Neural cell (in vitro differentiated cells): ENCODE measurements at regions not wholly inside any gene's neighbourhood (a gene's known extent, or its start where the extent isn't known, plus 50 kb on each side); places are given as distances from the start of the nearest gene placed in this dataset.

Experiments used
- H2AFZ ChIP-seq: fragments of 200-600, 300-800 bp; sonication (generic), shearing (Covaris generic); 2 replicates; pipeline ENCODE4 v1.6.0; 2014; ENCODE audit warnings: low read depth, mild to moderate bottlenecking, antibody characterized with exemption, low read length, moderate library complexity
- H3F3A ChIP-seq: fragments of 200-600 bp; shearing (Covaris generic); 2 replicates; pipeline ENCODE4 v1.6.1; 2016; ENCODE audit warnings: mild to moderate bottlenecking, moderate library complexity, mixed read lengths, antibody characterized with exemption, low read length; ENCODE audit not compliant: insufficient read depth, poor library complexity, severe bottlenecking
- H3K27ac ChIP-seq: fragments of 200-600, 300-800 bp; sonication (generic), shearing (Covaris generic); 2 replicates; pipeline ENCODE4 v1.5.1; 2014; ENCODE audit warnings: mild to moderate bottlenecking, low read length, moderate library complexity
- H3K27me3 ChIP-seq: fragments of 300-800, 200-600 bp; sonication (generic), shearing (Covaris generic); 2 replicates; pipeline ENCODE4 v1.6.0; 2014; ENCODE audit warnings: mild to moderate bottlenecking, low read depth, low read length, moderate library complexity; ENCODE audit not compliant: insufficient read depth
- H3K36me3 ChIP-seq: fragments of 300-800, 200-600 bp; sonication (generic), shearing (Covaris generic); 2 replicates; pipeline ENCODE4 v1.5.1; 2014; ENCODE audit warnings: mild to moderate bottlenecking, antibody characterized with exemption, low read length, moderate library complexity; ENCODE audit not compliant: insufficient read depth
- H3K4me2 ChIP-seq: fragments of 300-800, 200-600 bp; sonication (generic), shearing (Covaris generic); 2 replicates; pipeline ENCODE4 v1.6.0; 2014; ENCODE audit warnings: mild to moderate bottlenecking, low read length
- H3K4me3 ChIP-seq: fragments of 300-800, 200-600 bp; sonication (generic), shearing (Covaris generic); 2 replicates; pipeline ENCODE4 v1.5.1; 2014; ENCODE audit warnings: mild to moderate bottlenecking, low read length, moderate library complexity
- H3K79me2 ChIP-seq: fragments of 200-600 bp; shearing (Covaris generic); replicated peaks from 2 replicates; pipeline ENCODE4 v1.6.0; 2014; ENCODE audit warnings: mild to moderate bottlenecking, low read length, moderate library complexity; ENCODE audit not compliant: insufficient read depth
- H3K9ac ChIP-seq: fragments of 300-800, 200-600 bp; sonication (generic), shearing (Covaris generic); 2 replicates; pipeline ENCODE4 v1.6.1; 2016; ENCODE audit warnings: mild to moderate bottlenecking, low read length, mixed read lengths
- H3K9me2 ChIP-seq: fragments of 200-600 bp; shearing (Covaris generic); 2 replicates; pipeline ENCODE4 v1.6.1; 2016; ENCODE audit warnings: mild to moderate bottlenecking, low read length, mixed read lengths; ENCODE audit not compliant: insufficient read depth
- H3K9me3 ChIP-seq: fragments of 200-600, 300-800 bp; sonication (generic), shearing (Covaris generic); 2 replicates; pipeline ENCODE4 v1.6.1; 2016; ENCODE audit warnings: mild to moderate bottlenecking, mixed run types, low read length, moderate library complexity, mixed read lengths
- H4K20me1 ChIP-seq: fragments of 200-600 bp; shearing (Covaris generic); 2 replicates; pipeline ENCODE4 v1.6.1; 2016; ENCODE audit warnings: mild to moderate bottlenecking, mixed run types; ENCODE audit not compliant: insufficient read depth
- CTCF ChIP-seq: fragments of 450-650 bp; IDR thresholded peaks from 2 replicates; pipeline ENCODE4 v1.5.1; 2014; ENCODE audit warnings: antibody characterized with exemption, mild to moderate bottlenecking, moderate library complexity; ENCODE audit not compliant: poor library complexity, severe bottlenecking
- EP300 ChIP-seq: fragments of 450-650 bp; conservative IDR thresholded peaks from 2 replicates; pipeline ENCODE4 v1.6.1; 2014; ENCODE audit warnings: antibody characterized with exemption, mild to moderate bottlenecking, moderate library complexity; ENCODE audit not compliant: poor library complexity, severe bottlenecking
- EZH2 ChIP-seq: fragments of 200-600, 300-800 bp; shearing (Covaris generic), sonication (generic); IDR thresholded peaks from 2 replicates; pipeline ENCODE4 v1.6.1; 2014; ENCODE audit warnings: antibody characterized with exemption, low read length, borderline replicate concordance, mild to moderate bottlenecking; ENCODE audit not compliant: insufficient read depth, poor library complexity, severe bottlenecking
- MXI1 ChIP-seq: fragments of 450-650 bp; conservative IDR thresholded peaks from 2 replicates; pipeline ENCODE4 v1.6.1; 2014; ENCODE audit warnings: antibody characterized with exemption, mild to moderate bottlenecking; ENCODE audit not compliant: poor library complexity, severe bottlenecking
- POLR2AphosphoS5 ChIP-seq: IDR thresholded peaks from 2 replicates; pipeline ENCODE4 v1.6.1; 2012
- RAD21 ChIP-seq: fragments of 450-650 bp; conservative IDR thresholded peaks from 2 replicates; pipeline ENCODE4 v1.6.1; 2014; ENCODE audit warnings: antibody characterized with exemption, mild to moderate bottlenecking, moderate library complexity
- REST ChIP-seq: IDR thresholded peaks from 2 replicates; pipeline ENCODE4 v1.6.1; 2012; ENCODE audit warnings: borderline replicate concordance
- SMC3 ChIP-seq: fragments of 450-650 bp; conservative IDR thresholded peaks from 2 replicates; pipeline ENCODE4 v1.6.1; 2014; ENCODE audit warnings: antibody characterized with exemption, mild to moderate bottlenecking, moderate library complexity; ENCODE audit not compliant: poor library complexity
- TAF1 ChIP-seq: IDR thresholded peaks from 2 replicates; pipeline ENCODE4 v1.6.1; 2012; ENCODE audit warnings: low read depth

GRCh38 chr7:121560267-121560990 is 164.3 kb upstream of the FAM3C start:
- H3K4me3 ChIP-seq = no peak overlapping the region
- H3K79me2 ChIP-seq = no peaks in the 10 kb centered on the region
- no peaks in the 10 kb centered on the region for H4K20me1 ChIP-seq
- no peaks in the 10 kb centered on the region for H3K27me3 ChIP-seq
- no peak overlapping the region for H3K4me2 ChIP-seq
- H3K27ac ChIP-seq = no peak overlapping the region
- no peak overlapping the region for H2AFZ ChIP-seq
- no peaks in the 10 kb centered on the region for H3F3A ChIP-seq
- no peaks in the 10 kb centered on the region for H3K9me3 ChIP-seq
- H3K9me2 ChIP-seq = no peaks in the 10 kb centered on the region
- TF ChIP-seq EP300 = no peak
- no peak for TF ChIP-seq MXI1
- no peak for TF ChIP-seq EZH2
- TF ChIP-seq CTCF = no peak
- no peak for TF ChIP-seq RAD21
- TF ChIP-seq TAF1 = no peak
- no peak overlapping the region for H3K9ac ChIP-seq
- H3K36me3 ChIP-seq = no peaks in the 10 kb centered on the region

- H3K4me3 ChIP-seq = no peak overlapping the region
- H4K20me1 ChIP-seq = no peaks in the 10 kb centered on the region
- no peaks in the 10 kb centered on the region for H3K36me3 ChIP-seq
- no peak overlapping the region for H2AFZ ChIP-seq
- TF ChIP-seq SMC3 (peak; percentile 42), CTCF (peak; percentile 73), REST (peak; percentile 89), MXI1 (no peak), TAF1 (no peak), RAD21 (peak; percentile 43), EZH2 (no peak), EP300 (peak; percentile 90), POLR2AphosphoS5 (peak; percentile 93)
- no peak overlapping the region for H3K9ac ChIP-seq
- no peaks in the 10 kb centered on the region for H3K79me2 ChIP-seq
- H3K4me2 ChIP-seq = no peak overlapping the region
- H3K9me3 ChIP-seq = no peaks in the 10 kb centered on the region
- no peaks in the 10 kb centered on the region for H3K27me3 ChIP-seq
- no peaks in the 10 kb centered on the region for H3F3A ChIP-seq
- H3K27ac ChIP-seq = no peak overlapping the region
- no peaks in the 10 kb centered on the region for H3K9me2 ChIP-seq
Observed at GRCh38 chr7:121558288-121558687, 162.2 kb upstream of the FAM3C start.
